ENCODE measurements at regions not wholly inside any gene's neighbourhood (a gene's known extent, or its start where the extent isn't known, plus 50 kb on each side); places are given as distances from the start of the nearest gene placed in this dataset.

DNA sequence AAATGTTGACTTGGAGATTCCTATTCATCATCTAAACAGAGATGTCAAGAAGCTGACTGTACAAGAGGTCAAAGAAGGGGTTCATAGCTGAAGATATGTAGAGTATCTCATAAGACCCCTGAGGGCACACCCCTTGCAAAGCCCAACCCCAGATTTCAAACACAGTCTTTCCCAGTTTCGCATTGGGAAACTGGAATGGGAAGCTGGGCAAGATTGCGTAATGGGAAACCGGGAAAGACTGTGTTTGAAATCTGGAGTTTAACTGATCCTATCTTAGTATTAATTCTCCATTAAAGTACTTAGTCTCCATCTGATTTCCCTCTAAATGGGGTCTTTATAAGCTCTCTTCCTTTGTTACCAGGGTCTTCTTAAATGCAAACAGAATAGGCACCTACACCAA, 99.5 kb downstream of the FAM76B start:
- DNase-seq (ENCODE audit: low read depth in 1 of 2, low spot score in 1 of 2) = no peak
- H3K4me3 ChIP-seq = no peak overlapping the region
- TF ChIP-seq, protein P1, sequence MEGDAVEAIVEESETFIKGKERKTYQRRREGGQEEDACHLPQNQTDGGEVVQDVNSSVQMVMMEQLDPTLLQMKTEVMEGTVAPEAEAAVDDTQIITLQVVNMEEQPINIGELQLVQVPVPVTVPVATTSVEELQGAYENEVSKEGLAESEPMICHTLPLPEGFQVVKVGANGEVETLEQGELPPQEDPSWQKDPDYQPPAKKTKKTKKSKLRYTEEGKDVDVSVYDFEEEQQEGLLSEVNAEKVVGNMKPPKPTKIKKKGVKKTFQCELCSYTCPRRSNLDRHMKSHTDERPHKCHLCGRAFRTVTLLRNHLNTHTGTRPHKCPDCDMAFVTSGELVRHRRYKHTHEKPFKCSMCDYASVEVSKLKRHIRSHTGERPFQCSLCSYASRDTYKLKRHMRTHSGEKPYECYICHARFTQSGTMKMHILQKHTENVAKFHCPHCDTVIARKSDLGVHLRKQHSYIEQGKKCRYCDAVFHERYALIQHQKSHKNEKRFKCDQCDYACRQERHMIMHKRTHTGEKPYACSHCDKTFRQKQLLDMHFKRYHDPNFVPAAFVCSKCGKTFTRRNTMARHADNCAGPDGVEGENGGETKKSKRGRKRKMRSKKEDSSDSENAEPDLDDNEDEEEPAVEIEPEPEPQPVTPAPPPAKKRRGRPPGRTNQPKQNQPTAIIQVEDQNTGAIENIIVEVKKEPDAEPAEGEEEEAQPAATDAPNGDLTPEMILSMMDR (IDR thresholded peaks at IDR 0.05; ENCODE audit: low read depth, low read length) = no peak
- H3K4me1 ChIP-seq (ENCODE audit: low read depth) = no peaks in the 10 kb centered on the region
- no peaks in the 10 kb centered on the region for H3K27me3 ChIP-seq
- no peak overlapping the region for H3K27ac ChIP-seq
- no peaks in the 10 kb centered on the region for H3K36me3 ChIP-seq
- H3K9me3 ChIP-seq (ENCODE audit: low read depth) = no peaks in the 10 kb centered on the region

GRCh38 chr11:95688501-95689222, 100.9 kb downstream of the FAM76B start:
- Histone ChIP-seq H3K4me3 (no peak overlapping the region), H3K27ac (no peak overlapping the region), H3K36me3 (no peaks in the 10 kb centered on the region), H3K27me3 (no peaks in the 10 kb centered on the region), H3K4me1 (ENCODE audit: low read depth) (no peaks in the 10 kb centered on the region), H3K9me3 (ENCODE audit: low read depth) (no peaks in the 10 kb centered on the region)
- TF ChIP-seq, protein P1 (IDR thresholded peaks at IDR 0.05; ENCODE audit: low read depth, low read length) = no peak
- no peak for DNase-seq (ENCODE audit: low read depth in 1 of 2, low spot score in 1 of 2)

GRCh38 chr11:95688015-95688414, 101.6 kb downstream of the FAM76B start:
- TF ChIP-seq, protein P1 (IDR thresholded peaks at IDR 0.05; ENCODE audit: low read depth, low read length) = no peak

DNA sequence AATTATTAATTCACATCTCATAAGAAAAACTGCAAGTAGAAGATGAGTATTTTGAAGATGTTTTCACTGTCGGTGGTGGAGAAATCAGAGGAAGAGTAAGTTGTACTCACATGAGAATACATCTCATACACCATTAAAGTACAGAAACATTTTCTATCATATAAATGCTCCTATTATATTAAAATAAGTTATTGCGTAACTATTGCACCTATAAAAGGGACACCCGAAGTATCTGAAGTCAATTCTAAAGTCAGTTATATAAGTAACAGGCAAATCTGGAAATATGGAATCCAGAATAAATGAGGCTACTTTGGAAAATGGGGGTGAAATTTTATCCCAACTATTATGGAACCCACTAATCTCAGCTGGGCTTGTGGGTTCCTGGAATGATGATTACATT, 103.3 kb downstream of the FAM76B start:
- no peaks in the 10 kb centered on the region for H3K27me3 ChIP-seq

More at GRCh38 chr11:95688015-95688414, 101.6 kb downstream of the FAM76B start:
- no peak for DNase-seq (ENCODE audit: low read depth in 1 of 2, low spot score in 1 of 2)
- no peaks in the 10 kb centered on the region for H3K27me3 ChIP-seq
- no peak overlapping the region for H3K27ac ChIP-seq
- H3K4me3 ChIP-seq = no peak overlapping the region
- no peaks in the 10 kb centered on the region for H3K4me1 ChIP-seq (ENCODE audit: low read depth)
- no peaks in the 10 kb centered on the region for H3K9me3 ChIP-seq (ENCODE audit: low read depth)
- H3K36me3 ChIP-seq = no peaks in the 10 kb centered on the region

DNA sequence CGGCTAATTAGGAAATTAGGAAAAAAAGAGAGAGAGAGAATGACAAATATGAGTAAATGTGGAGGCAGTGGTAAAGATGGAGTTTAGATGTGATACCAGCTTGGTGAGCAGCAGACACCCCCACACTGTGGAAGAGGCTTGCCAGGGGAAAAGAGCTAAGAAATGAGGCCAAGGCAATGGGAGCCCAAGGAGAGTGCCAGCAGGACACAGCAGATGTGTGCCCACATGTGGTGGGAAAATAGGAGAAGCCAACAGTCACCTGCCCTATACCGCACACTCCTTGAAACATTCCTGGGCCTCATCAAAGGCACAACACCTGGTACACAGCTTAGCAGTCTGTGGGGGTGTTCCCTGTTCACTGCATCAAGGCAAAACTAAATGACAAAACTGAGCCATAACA, 104.9 kb downstream of the FAM76B start:
- no peak for DNase-seq (ENCODE audit: low read depth in 1 of 2, low spot score in 1 of 2)
- no peaks in the 10 kb centered on the region for H3K27me3 ChIP-seq
- H3K27ac ChIP-seq = no peak overlapping the region
- H3K4me3 ChIP-seq = no peak overlapping the region
- TF ChIP-seq, protein P1 (IDR thresholded peaks at IDR 0.05; ENCODE audit: low read depth, low read length) = no peak
- no peaks in the 10 kb centered on the region for H3K4me1 ChIP-seq (ENCODE audit: low read depth)
- H3K9me3 ChIP-seq (ENCODE audit: low read depth) = no peaks in the 10 kb centered on the region
- no peaks in the 10 kb centered on the region for H3K36me3 ChIP-seq

More for the DNA sequence above, 103.3 kb downstream of the FAM76B start:
- Histone ChIP-seq H3K4me3 (no peak overlapping the region), H3K4me1 (ENCODE audit: low read depth) (no peaks in the 10 kb centered on the region), H3K9me3 (ENCODE audit: low read depth) (no peaks in the 10 kb centered on the region), H3K27ac (no peak overlapping the region), H3K36me3 (no peaks in the 10 kb centered on the region)
- TF ChIP-seq, protein P1 (IDR thresholded peaks at IDR 0.05; ENCODE audit: low read depth, low read length) = no peak
- DNase-seq (ENCODE audit: low read depth in 1 of 2, low spot score in 1 of 2) = no peak
